HCT116 (cell line): ENCODE measurements at regions not wholly inside any gene's neighbourhood (a gene's known extent, or its start where the extent isn't known, plus 50 kb on each side); places are given as distances from the start of the nearest gene placed in this dataset.

Experiments used
- ATAC-seq: fragments of 200-7000 bp; cut with Tn5 transposase; 2 replicates; pipeline ENCODE4 v1.9.1; 2020; ENCODE audit warnings: mild to moderate bottlenecking, moderate library complexity
- BruUV-seq: library from RNA; stranded (reverse); fragments of 400-500 nt; replicated peaks from 2 replicates; lab custom pipeline; 2021; lab: Mats Ljungman, UMichigan
- CTCF ChIA-PET: fragments of 300-600 bp; sonication (Branson Sonifier 250); formaldehyde crosslinking; loops from one replicate; lab custom pipeline; 2021; ENCODE audit warnings: antibody characterized with exemption; lab: Charles Lee
- POLR2A ChIA-PET: fragments of 300-600, 350-600 bp; sonication (Branson Sonifier 250); formaldehyde crosslinking; loops from one replicate; lab custom pipeline; 2021; ENCODE audit warnings: antibody characterized with exemption; lab: Charles Lee
- RAD21 ChIA-PET, 2 experiments: fragments of 300-600 bp; sonication (Branson Sonifier 250); formaldehyde crosslinking; loops; one replicate each; lab custom pipeline; 2023; ENCODE audit warnings: low total read pairs in 2 of 2; ENCODE audit not compliant: uncharacterized antibody in 2 of 2, unreplicated experiment in 2 of 2, low non-redundant PET in 1 of 2; lab: Charles Lee
- DNase-seq: peaks from one replicate; pipeline ENCODE4 v3.0.0-alpha.2; 2010; ENCODE audit warnings: low read depth, low spot score
- H2AFZ ChIP-seq: fragments of 200-600 bp; shearing (Covaris generic), sonication (generic); 2 replicates; pipeline ENCODE4 v1.6.1; 2017; ENCODE audit warnings: low read depth, mixed run types, mixed read lengths, antibody characterized with exemption, low read length; ENCODE audit not compliant: poor library complexity, severe bottlenecking
- H3K27ac ChIP-seq: 2 replicates; pipeline ENCODE4 v1.5.1; 2012; ENCODE audit warnings: low read depth, low read length
- H3K27me3 ChIP-seq: fragments of 200-600 bp; sonication (generic); 2 replicates; pipeline ENCODE4 v1.6.1; 2016; ENCODE audit warnings: mixed run types, low read length, mixed read lengths; ENCODE audit not compliant: insufficient read depth
- H3K36me3 ChIP-seq, 2 experiments: fragments of 200-500 bp in 1 of 2; fragments of 200-600 bp in 1 of 2; sonication (Bioruptor generic) in 1 of 2; sonication (generic) in 1 of 2; 2 replicates each; pipeline versions ENCODE4 v1.5.1 to v1.6.1; 2014 to 2016; ENCODE audit warnings: low read length in 2 of 2, inconsistent platforms in 1 of 2, mixed read lengths in 1 of 2, mixed run types in 1 of 2; ENCODE audit not compliant: insufficient read depth in 2 of 2, control insufficient read depth in 1 of 2
- H3K4me1 ChIP-seq, 2 experiments: fragments of 200-600 bp in 1 of 2; sonication (generic) in 1 of 2; 2 replicates each; pipeline versions ENCODE4 v1.5.1 to v1.6.1; 2012 to 2017; ENCODE audit warnings: low read length in 2 of 2, inconsistent platforms in 1 of 2, mild to moderate bottlenecking in 1 of 2, mixed read lengths in 1 of 2, mixed run types in 1 of 2, moderate library complexity in 1 of 2; ENCODE audit not compliant: insufficient read depth in 2 of 2, control insufficient read depth in 1 of 2
- H3K4me2 ChIP-seq: fragments of 200-600 bp; sonication (generic); 2 replicates; pipeline ENCODE4 v1.6.1; 2017; ENCODE audit warnings: mixed run types, low read length, mixed read lengths
- H3K4me3 ChIP-seq, 2 experiments: fragments of 200-600 bp in 1 of 2; sonication (generic) in 1 of 2; replicated peaks in 1 of 2; 2 replicates each; pipeline ENCODE4 v1.5.1; 2011 to 2016; ENCODE audit warnings: low read length in 2 of 2, control low read depth in 1 of 2, low read depth in 1 of 2, mild to moderate bottlenecking in 1 of 2, mixed read lengths in 1 of 2, mixed run types in 1 of 2
- H3K79me2 ChIP-seq: fragments of 200-600 bp; sonication (generic); 2 replicates; pipeline ENCODE4 v1.6.1; 2017; ENCODE audit warnings: mild to moderate bottlenecking, mixed run types, low read length, moderate library complexity, mixed read lengths; ENCODE audit not compliant: insufficient read depth
- H3K9ac ChIP-seq: fragments of 200-600 bp; sonication (generic); 2 replicates; pipeline ENCODE4 v1.6.1; 2016; ENCODE audit warnings: low read length, mixed read lengths
- H3K9me2 ChIP-seq: fragments of 200-600 bp; sonication (generic), shearing (Covaris generic); 2 replicates; pipeline ENCODE4 v1.6.1; 2017; ENCODE audit warnings: mixed run types, mild to moderate bottlenecking, moderate library complexity; ENCODE audit not compliant: insufficient read depth
- H3K9me3 ChIP-seq, 2 experiments: fragments of 200-500 bp in 1 of 2; fragments of 200-600 bp in 1 of 2; sonication (Bioruptor generic) in 1 of 2; sonication (generic) in 1 of 2; 2 replicates each; pipeline ENCODE4 v1.6.1; 2014 to 2017; ENCODE audit warnings: low read length in 2 of 2, mixed read lengths in 2 of 2, inconsistent platforms in 1 of 2, low read depth in 1 of 2, mild to moderate bottlenecking in 1 of 2, mixed run types in 1 of 2, moderate library complexity in 1 of 2; ENCODE audit not compliant: control insufficient read depth in 1 of 2, insufficient read depth in 1 of 2
- H4K20me1 ChIP-seq: fragments of 200-600 bp; sonication (generic), shearing (Covaris generic); 2 replicates; pipeline ENCODE4 v1.6.1; 2017; ENCODE audit warnings: mixed run types, mild to moderate bottlenecking, moderate library complexity; ENCODE audit not compliant: insufficient read depth
- EGR1 ChIP-seq: IDR thresholded peaks from 2 replicates; pipeline ENCODE4 v1.6.1; 2012; ENCODE audit warnings: low read depth
- ELF1 ChIP-seq: IDR thresholded peaks from 2 replicates; pipeline ENCODE4 v1.6.1; 2012; ENCODE audit warnings: low read depth, borderline replicate concordance
- EZH2 ChIP-seq: fragments of 200-600 bp; sonication (generic); IDR thresholded peaks from 2 replicates; pipeline ENCODE4 v1.6.1; 2017; ENCODE audit warnings: antibody characterized with exemption, mixed run types
- EZH2phosphoT487 ChIP-seq: fragments of 200-600 bp; IDR thresholded peaks from 2 replicates; pipeline ENCODE4 v1.6.1; 2018; ENCODE audit warnings: antibody characterized with exemption, borderline replicate concordance
- FOSL1 ChIP-seq: IDR thresholded peaks from 2 replicates; pipeline ENCODE4 v1.6.1; 2012; ENCODE audit warnings: low read depth
- MAX ChIP-seq: IDR thresholded peaks from 2 replicates; pipeline ENCODE4 v1.6.1; 2012
- POLR2AphosphoS5 ChIP-seq: IDR thresholded peaks from 2 replicates; pipeline ENCODE4 v1.6.1; 2011; ENCODE audit warnings: mild to moderate bottlenecking, low read depth, low read length, moderate library complexity
- RAD21 ChIP-seq: IDR thresholded peaks from 2 replicates; pipeline ENCODE4 v1.6.1; 2012; ENCODE audit warnings: low read depth, mild to moderate bottlenecking
- SIN3A ChIP-seq: IDR thresholded peaks from 2 replicates; pipeline ENCODE4 v1.6.1; 2012; ENCODE audit warnings: low read depth
- SP1 ChIP-seq: IDR thresholded peaks from 2 replicates; pipeline ENCODE4 v1.6.1; 2012; ENCODE audit warnings: low read depth
- ZFX ChIP-seq: fragments of 450-650 bp; IDR thresholded peaks from 2 replicates; pipeline ENCODE4 v1.6.1; 2017
- ZNF274 ChIP-seq: fragments of 200-500 bp; sonication (Bioruptor generic); IDR thresholded peaks from 2 replicates; pipeline ENCODE4 v1.6.1; 2014; ENCODE audit warnings: mild to moderate bottlenecking, low read depth, low read length, inconsistent platforms
- intact Hi-C: fragments of 100-400 bp; cut with micrococcal nuclease; formaldehyde crosslinking; loops from 2 replicates; pipeline ENCODE4 v1.10.0; 2022

GRCh38 chr6:110033101-110033500 is 55.0 kb downstream of the GPR6 start:
- intact Hi-C loops, result loop anchor here (10.0 kb wide), 1 partner anchor 438 kb away; no protein-coding TSS in a partner anchor
- no TSS peak for BruUV-seq
- no peaks in the 10 kb centered on the region for H4K20me1 ChIP-seq
- H3K9me2 ChIP-seq, result no peaks in the 10 kb centered on the region
- no peaks in the 10 kb centered on the region for H3K36me3 ChIP-seq
- no peak overlapping the region for H3K4me2 ChIP-seq
- ChIA-PET CTCF (no interaction called here), POLR2A (no interaction called here), RAD21 (no interaction called here)
- no peak overlapping the region for H2AFZ ChIP-seq
- H3K4me3 ChIP-seq, result no peak overlapping the region
- H3K27me3 ChIP-seq, result no peaks in the 10 kb centered on the region
- no peak overlapping the region for H3K27ac ChIP-seq
- no peak for TF ChIP-seq FOSL1
- no peak for TF ChIP-seq ELF1
- TF ChIP-seq ZNF274, result no peak
- no peak for TF ChIP-seq ZFX
- TF ChIP-seq EZH2phosphoT487, result no peak
- TF ChIP-seq MAX, result no peak
- TF ChIP-seq EZH2, result no peak
- no peak for TF ChIP-seq POLR2AphosphoS5
- no peak for TF ChIP-seq SP1
- no peak for TF ChIP-seq EGR1
- TF ChIP-seq RAD21, result no peak
- TF ChIP-seq SIN3A, result no peak
- no peaks in the 10 kb centered on the region for H3K79me2 ChIP-seq
- DNase-seq, result no peak
- no peaks in the 10 kb centered on the region for H3K9me3 ChIP-seq
- ATAC-seq, result no peak
- H3K9ac ChIP-seq, result no peak overlapping the region
- H3K4me1 ChIP-seq, result no peaks in the 10 kb centered on the region
